Fibroblast of lung (primary cell): ENCODE measurements at regions not wholly inside any gene's neighbourhood (a gene's known extent, or its start where the extent isn't known, plus 50 kb on each side); places are given as distances from the start of the nearest gene placed in this dataset.

Experiments
- DNase-seq, 2 donors: peaks; one replicate each; pipeline versions ENCODE4 v3.0.0 to v3.0.0-alpha.2; 2010; ENCODE audit warnings: low read depth in 2 of 2
- H2AFZ ChIP-seq: 2 replicates; pipeline ENCODE4 v1.5.1; 2012; ENCODE audit warnings: low read length, control low read depth, inconsistent platforms
- H3K27ac ChIP-seq: 2 replicates; pipeline ENCODE4 v1.5.1; 2011; ENCODE audit warnings: low read length, control low read depth; ENCODE audit not compliant: insufficient read depth
- H3K27me3 ChIP-seq: 2 replicates; pipeline ENCODE4 v1.5.1; 2011; ENCODE audit warnings: mild to moderate bottlenecking, low read length; ENCODE audit not compliant: control insufficient read depth, insufficient read depth
- H3K36me3 ChIP-seq: 2 replicates; pipeline ENCODE4 v1.5.1; 2011; ENCODE audit warnings: low read length; ENCODE audit not compliant: control insufficient read depth, insufficient read depth
- H3K4me1 ChIP-seq: 2 replicates; pipeline ENCODE4 v1.5.1; 2011; ENCODE audit warnings: low read length; ENCODE audit not compliant: control insufficient read depth, insufficient read depth; ENCODE audit errors: extremely low read depth
- H3K4me2 ChIP-seq: 2 replicates; pipeline ENCODE4 v1.5.1; 2011; ENCODE audit warnings: low read length, control low read depth; ENCODE audit not compliant: insufficient read depth; ENCODE audit errors: extremely low read depth
- H3K4me3 ChIP-seq, 4 experiments: fragments of 200-600 bp in 1 of 4; sonication (generic) in 1 of 4; replicated peaks in 1 of 4; 2 replicates each; pipeline ENCODE4 v1.5.1; 2011 to 2016; ENCODE audit warnings: low read length in 4 of 4, low read depth in 3 of 4, mild to moderate bottlenecking in 3 of 4, control low read depth in 2 of 4, inconsistent platforms in 1 of 4, mixed read lengths in 1 of 4; ENCODE audit not compliant: insufficient read depth in 1 of 4; ENCODE audit errors: control extremely low read depth in 1 of 4
- H3K79me2 ChIP-seq: 2 replicates; pipeline ENCODE4 v1.5.1; 2012; ENCODE audit warnings: mild to moderate bottlenecking, low read length, inconsistent platforms; ENCODE audit not compliant: control insufficient read depth, insufficient read depth
- H3K9ac ChIP-seq: 2 replicates; pipeline ENCODE4 v1.5.1; 2011; ENCODE audit warnings: mild to moderate bottlenecking, low read length, control low read depth; ENCODE audit not compliant: insufficient read depth
- H3K9me3 ChIP-seq: 2 replicates; pipeline ENCODE4 v1.5.1; 2012; ENCODE audit warnings: low read depth, low read length; ENCODE audit not compliant: control insufficient read depth, insufficient read depth
- H4K20me1 ChIP-seq: 2 replicates; pipeline ENCODE4 v1.5.1; 2011; ENCODE audit warnings: low read length; ENCODE audit not compliant: control insufficient read depth, insufficient read depth; ENCODE audit errors: extremely low read depth
- EZH2 ChIP-seq: IDR thresholded peaks from 2 replicates; pipeline ENCODE4 v1.5.1; 2012; ENCODE audit warnings: low read length, control low read depth, mild to moderate bottlenecking; ENCODE audit errors: missing control alignments
- TF ChIP-seq, protein P1 (sequence below), 2 donors: IDR thresholded peaks in 1 of 2; conservative IDR thresholded peaks in 1 of 2; 1 replicate in 1 of 2; 2 replicates in 1 of 2; pipeline ENCODE4 v1.5.1; 2011 to 2012; ENCODE audit warnings: low read length in 2 of 2, control low read depth in 1 of 2, inconsistent platforms in 1 of 2, low read depth in 1 of 2, mild to moderate bottlenecking in 1 of 2

DNA sequence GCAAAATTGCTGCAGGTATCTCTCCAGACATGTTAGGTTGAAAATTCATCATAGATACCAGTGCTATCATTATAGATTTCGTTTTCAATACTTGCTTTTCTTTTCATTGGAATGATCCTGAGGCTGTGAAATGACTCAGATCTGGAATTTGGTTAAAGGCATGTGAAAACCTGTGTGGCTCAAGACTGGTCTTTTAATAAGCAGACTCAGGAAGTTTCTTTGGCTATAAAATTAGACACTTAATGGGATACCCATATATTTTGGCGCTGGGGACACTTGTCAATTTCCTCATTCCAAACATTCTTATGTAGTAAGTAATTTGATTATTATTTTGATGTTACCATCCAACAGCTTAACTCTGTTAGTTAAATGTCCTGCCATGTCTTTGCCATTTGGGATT is 1041.1 kb upstream of the GBE1 start:
- H3K9me3 ChIP-seq: no peaks in the 10 kb centered on the region
- no peak overlapping the region for H2AFZ ChIP-seq
- no peaks in the 10 kb centered on the region for H4K20me1 ChIP-seq
- H3K79me2 ChIP-seq: no peaks in the 10 kb centered on the region
- H3K4me2 ChIP-seq: no peak overlapping the region
- no peaks in the 10 kb centered on the region for H3K36me3 ChIP-seq
- no peaks in the 10 kb centered on the region for H3K27me3 ChIP-seq
- H3K27ac ChIP-seq: no peak overlapping the region
- H3K9ac ChIP-seq: no peak overlapping the region
- no peaks in the 10 kb centered on the region for H3K4me1 ChIP-seq
- TF ChIP-seq, protein P1, sequence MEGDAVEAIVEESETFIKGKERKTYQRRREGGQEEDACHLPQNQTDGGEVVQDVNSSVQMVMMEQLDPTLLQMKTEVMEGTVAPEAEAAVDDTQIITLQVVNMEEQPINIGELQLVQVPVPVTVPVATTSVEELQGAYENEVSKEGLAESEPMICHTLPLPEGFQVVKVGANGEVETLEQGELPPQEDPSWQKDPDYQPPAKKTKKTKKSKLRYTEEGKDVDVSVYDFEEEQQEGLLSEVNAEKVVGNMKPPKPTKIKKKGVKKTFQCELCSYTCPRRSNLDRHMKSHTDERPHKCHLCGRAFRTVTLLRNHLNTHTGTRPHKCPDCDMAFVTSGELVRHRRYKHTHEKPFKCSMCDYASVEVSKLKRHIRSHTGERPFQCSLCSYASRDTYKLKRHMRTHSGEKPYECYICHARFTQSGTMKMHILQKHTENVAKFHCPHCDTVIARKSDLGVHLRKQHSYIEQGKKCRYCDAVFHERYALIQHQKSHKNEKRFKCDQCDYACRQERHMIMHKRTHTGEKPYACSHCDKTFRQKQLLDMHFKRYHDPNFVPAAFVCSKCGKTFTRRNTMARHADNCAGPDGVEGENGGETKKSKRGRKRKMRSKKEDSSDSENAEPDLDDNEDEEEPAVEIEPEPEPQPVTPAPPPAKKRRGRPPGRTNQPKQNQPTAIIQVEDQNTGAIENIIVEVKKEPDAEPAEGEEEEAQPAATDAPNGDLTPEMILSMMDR (conservative IDR thresholded peaks at IDR 0.05 in 1 of 2, IDR thresholded peaks at IDR 0.05 in 1 of 2; ENCODE audit: low read depth in 1 of 2, low read length in 2 of 2): no peak
- no peak for TF ChIP-seq EZH2
- H3K4me3 ChIP-seq: no peak overlapping the region
- no peak for DNase-seq

DNA sequence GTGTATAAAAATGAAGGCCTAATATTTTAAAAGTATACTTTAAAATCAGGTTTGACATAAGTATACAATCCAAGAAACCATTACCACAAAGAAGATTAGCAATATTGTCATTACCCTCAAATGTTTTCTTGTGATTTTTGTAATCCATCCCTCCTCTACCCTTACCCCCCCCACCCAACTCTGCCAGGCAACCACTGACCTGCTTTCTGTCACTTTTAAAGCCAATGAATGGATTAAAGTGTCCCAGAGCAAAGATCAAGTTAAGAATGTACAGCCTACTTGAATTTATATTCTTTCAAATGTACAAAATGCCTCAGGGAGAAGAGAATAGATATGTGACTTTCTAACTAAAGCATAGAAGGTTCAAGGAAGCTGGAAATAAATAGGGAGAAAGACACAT is 1038.8 kb upstream of the GBE1 start:
- H3K27ac ChIP-seq: no peak overlapping the region
- H3K9me3 ChIP-seq: no peaks in the 10 kb centered on the region
- no peaks in the 10 kb centered on the region for H3K27me3 ChIP-seq
- no peaks in the 10 kb centered on the region for H4K20me1 ChIP-seq
- no peaks in the 10 kb centered on the region for H3K4me1 ChIP-seq
- no peak for TF ChIP-seq EZH2
- TF ChIP-seq, protein P1 (conservative IDR thresholded peaks at IDR 0.05 in 1 of 2, IDR thresholded peaks at IDR 0.05 in 1 of 2; ENCODE audit: low read depth in 1 of 2, low read length in 2 of 2): no peak
- H3K79me2 ChIP-seq: no peaks in the 10 kb centered on the region
- H3K4me3 ChIP-seq: no peak overlapping the region
- H2AFZ ChIP-seq: no peak overlapping the region
- H3K4me2 ChIP-seq: no peak overlapping the region
- no peak overlapping the region for H3K9ac ChIP-seq
- DNase-seq: no peak
- no peaks in the 10 kb centered on the region for H3K36me3 ChIP-seq

DNA sequence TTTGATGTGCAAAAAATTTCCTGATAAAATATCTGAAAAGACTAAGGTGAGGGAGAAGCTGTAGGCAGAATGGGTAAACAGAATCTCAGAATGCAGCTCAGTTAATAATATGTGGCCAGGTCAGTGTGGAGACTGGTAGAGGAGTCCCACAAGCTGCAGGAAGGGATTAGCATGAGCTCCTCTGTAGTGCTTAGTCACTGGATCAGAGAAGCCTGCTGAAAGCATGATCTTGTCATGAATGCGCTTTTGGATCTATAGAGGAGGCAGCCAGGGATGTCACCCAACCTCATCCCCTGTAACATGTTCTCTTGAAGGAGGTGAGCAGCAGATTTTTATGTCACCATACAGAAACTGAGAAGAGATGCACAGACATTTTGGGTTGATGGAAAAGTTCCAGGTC is 1035.3 kb upstream of the GBE1 start:
- no peaks in the 10 kb centered on the region for H3K9me3 ChIP-seq
- H3K4me2 ChIP-seq: no peak overlapping the region
- TF ChIP-seq, protein P1 (conservative IDR thresholded peaks at IDR 0.05 in 1 of 2, IDR thresholded peaks at IDR 0.05 in 1 of 2; ENCODE audit: low read depth in 1 of 2, low read length in 2 of 2): no peak
- TF ChIP-seq EZH2: no peak
- no peak overlapping the region for H2AFZ ChIP-seq
- no peaks in the 10 kb centered on the region for H3K27me3 ChIP-seq
- H3K4me1 ChIP-seq: no peaks in the 10 kb centered on the region
- no peaks in the 10 kb centered on the region for H3K36me3 ChIP-seq
- no peak overlapping the region for H3K4me3 ChIP-seq
- H3K27ac ChIP-seq: no peak overlapping the region
- H3K79me2 ChIP-seq: no peaks in the 10 kb centered on the region
- no peak overlapping the region for H3K9ac ChIP-seq
- no peaks in the 10 kb centered on the region for H4K20me1 ChIP-seq
- DNase-seq: no peak
